ENCODE measurements at regions not wholly inside any gene's neighbourhood (a gene's known extent, or its start where the extent isn't known, plus 50 kb on each side); places are given as distances from the start of the nearest gene placed in this dataset.

GRCh38 chr14:34364201-34364600 is 97.8 kb downstream of the SPTSSA start:
- H3K36me3 ChIP-seq (replicated peaks), result no peaks in the 10 kb centered on the region
- no peak for DNase-seq
- no peak overlapping the region for H3K4me3 ChIP-seq (ENCODE audit: low read depth, low read length)
- in situ Hi-C loops (cut with HindIII; ENCODE audit: low pct_ligation_motif_present, low sequenced_read_pairs), result no loop called here
- no peaks in the 10 kb centered on the region for H3K27me3 ChIP-seq (replicated peaks)
- no peak overlapping the region for H3K27ac ChIP-seq
- TF ChIP-seq, protein P1, sequence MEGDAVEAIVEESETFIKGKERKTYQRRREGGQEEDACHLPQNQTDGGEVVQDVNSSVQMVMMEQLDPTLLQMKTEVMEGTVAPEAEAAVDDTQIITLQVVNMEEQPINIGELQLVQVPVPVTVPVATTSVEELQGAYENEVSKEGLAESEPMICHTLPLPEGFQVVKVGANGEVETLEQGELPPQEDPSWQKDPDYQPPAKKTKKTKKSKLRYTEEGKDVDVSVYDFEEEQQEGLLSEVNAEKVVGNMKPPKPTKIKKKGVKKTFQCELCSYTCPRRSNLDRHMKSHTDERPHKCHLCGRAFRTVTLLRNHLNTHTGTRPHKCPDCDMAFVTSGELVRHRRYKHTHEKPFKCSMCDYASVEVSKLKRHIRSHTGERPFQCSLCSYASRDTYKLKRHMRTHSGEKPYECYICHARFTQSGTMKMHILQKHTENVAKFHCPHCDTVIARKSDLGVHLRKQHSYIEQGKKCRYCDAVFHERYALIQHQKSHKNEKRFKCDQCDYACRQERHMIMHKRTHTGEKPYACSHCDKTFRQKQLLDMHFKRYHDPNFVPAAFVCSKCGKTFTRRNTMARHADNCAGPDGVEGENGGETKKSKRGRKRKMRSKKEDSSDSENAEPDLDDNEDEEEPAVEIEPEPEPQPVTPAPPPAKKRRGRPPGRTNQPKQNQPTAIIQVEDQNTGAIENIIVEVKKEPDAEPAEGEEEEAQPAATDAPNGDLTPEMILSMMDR (IDR thresholded peaks at IDR 0.05; ENCODE audit: low read depth, low read length, missing control alignments), result no peak

DNA sequence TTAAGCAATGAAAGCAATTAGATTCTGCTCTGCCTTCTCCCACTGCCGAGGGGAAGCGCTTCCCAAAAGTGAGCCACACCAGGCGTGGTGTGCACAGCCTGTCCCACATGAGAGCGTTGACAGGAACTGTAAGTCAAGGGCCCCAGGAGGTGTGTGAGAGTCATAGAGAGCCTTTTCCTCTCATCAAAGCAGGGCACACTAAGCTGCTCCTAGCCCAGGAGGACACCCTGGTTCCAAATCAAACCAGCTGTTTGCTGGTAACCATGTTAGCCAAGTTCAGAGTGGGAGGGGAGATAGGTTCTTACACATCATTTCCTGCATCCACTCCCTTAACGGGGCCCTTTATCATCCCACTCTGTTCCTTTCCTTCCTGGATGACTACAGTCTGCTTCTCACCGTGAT is 98.3 kb downstream of the SPTSSA start:
- H3K27me3 ChIP-seq (replicated peaks), result no peaks in the 10 kb centered on the region
- in situ Hi-C loops (cut with HindIII; ENCODE audit: low pct_ligation_motif_present, low sequenced_read_pairs), result no loop called here
- H3K27ac ChIP-seq, result no peak overlapping the region
- TF ChIP-seq, protein P1 (IDR thresholded peaks at IDR 0.05; ENCODE audit: low read depth, low read length, missing control alignments), result no peak
- H3K4me3 ChIP-seq (ENCODE audit: low read depth, low read length), result no peak overlapping the region
- DNase-seq, result peak; percentile 9
- H3K36me3 ChIP-seq (replicated peaks), result no peaks in the 10 kb centered on the region

GRCh38 chr14:34362641-34363251 is 99.3 kb downstream of the SPTSSA start:
- DNase-seq, result no peak
- TF ChIP-seq, protein P1 (IDR thresholded peaks at IDR 0.05; ENCODE audit: low read depth, low read length, missing control alignments), result no peak
- H3K27ac ChIP-seq, result no peak overlapping the region
- no peak overlapping the region for H3K4me3 ChIP-seq (ENCODE audit: low read depth, low read length)
- no peaks in the 10 kb centered on the region for H3K36me3 ChIP-seq (replicated peaks)
- no peaks in the 10 kb centered on the region for H3K27me3 ChIP-seq (replicated peaks)
- in situ Hi-C loops (cut with HindIII; ENCODE audit: low pct_ligation_motif_present, low sequenced_read_pairs), result no loop called here

DNA sequence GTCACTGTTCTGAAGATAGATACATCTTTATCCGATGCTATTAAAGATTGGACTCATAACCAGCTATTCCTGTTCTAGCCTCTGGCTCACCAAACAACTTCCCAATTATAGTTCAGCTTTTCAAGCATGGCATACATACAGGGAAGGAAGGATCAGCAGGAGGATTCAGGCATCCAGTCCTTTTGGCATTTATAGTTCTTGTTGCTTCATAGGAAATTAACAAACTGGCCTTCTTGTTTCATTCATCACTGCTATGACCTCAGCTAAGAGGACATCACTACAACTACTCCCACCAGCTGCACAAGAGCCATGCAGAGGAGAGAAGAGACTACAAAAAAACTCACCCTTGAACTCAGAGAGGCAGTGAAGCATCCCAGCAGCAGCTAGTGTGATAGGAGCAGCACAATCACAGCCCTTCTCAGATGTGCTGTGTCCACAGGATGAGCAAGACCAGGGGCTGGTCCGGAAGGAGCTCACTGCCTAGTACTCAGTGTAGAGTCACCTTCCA is 100.5 kb downstream of the SPTSSA start:
- in situ Hi-C loops (cut with HindIII; ENCODE audit: low pct_ligation_motif_present, low sequenced_read_pairs), result no loop called here
- Histone ChIP-seq H3K36me3 (replicated peaks) (no peaks in the 10 kb centered on the region), H3K27ac (no peak overlapping the region), H3K27me3 (replicated peaks) (no peaks in the 10 kb centered on the region), H3K4me3 (ENCODE audit: low read depth, low read length) (no peak overlapping the region)
- TF ChIP-seq, protein P1 (IDR thresholded peaks at IDR 0.05; ENCODE audit: low read depth, low read length, missing control alignments), result no peak
- DNase-seq, result no peak

DNA sequence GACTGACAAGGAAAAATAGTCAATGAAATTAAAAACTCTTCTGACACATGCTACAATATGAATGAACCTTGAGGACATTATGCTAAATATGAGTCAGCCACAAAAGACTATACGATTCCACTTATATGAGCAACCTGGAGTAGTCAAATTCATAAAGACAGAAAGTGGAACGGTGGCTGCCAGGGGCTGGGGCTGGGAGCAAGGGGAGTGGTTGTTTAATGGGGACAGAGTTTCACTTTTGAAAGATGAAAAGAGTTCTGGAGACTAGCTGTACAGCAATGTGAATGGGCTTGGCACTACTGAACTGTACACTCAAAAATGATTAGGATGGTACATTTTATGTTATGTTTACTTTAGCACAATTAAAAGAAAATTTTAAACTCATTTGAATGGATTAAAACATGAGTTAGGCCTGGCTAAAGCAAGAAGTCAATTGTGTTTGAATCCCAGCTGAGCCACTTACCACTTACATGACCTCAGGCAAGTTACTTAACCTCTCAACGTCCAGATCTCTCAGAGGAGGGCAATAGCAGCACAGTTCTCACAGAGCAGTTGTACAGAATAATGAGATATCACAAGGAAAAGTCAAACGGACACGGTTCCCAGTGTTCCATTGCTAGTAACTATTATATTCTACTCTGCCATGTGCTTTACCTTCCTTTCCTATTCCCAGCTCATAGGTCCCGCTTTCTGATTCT is 102.5 kb downstream of the SPTSSA start:
- Histone ChIP-seq H3K27me3 (replicated peaks) (no peaks in the 10 kb centered on the region), H3K36me3 (replicated peaks) (no peaks in the 10 kb centered on the region), H3K4me3 (ENCODE audit: low read depth, low read length) (no peak overlapping the region), H3K27ac (no peak overlapping the region)
- in situ Hi-C loops (cut with HindIII; ENCODE audit: low pct_ligation_motif_present, low sequenced_read_pairs), result no loop called here
- DNase-seq, result no peak
- TF ChIP-seq, protein P1 (IDR thresholded peaks at IDR 0.05; ENCODE audit: low read depth, low read length, missing control alignments), result no peak

Data from brain microvascular endothelial cell (primary cell).